OCI-LY3 (cell line): ENCODE measurements at regions not wholly inside any gene's neighbourhood (a gene's known extent, or its start where the extent isn't known, plus 50 kb on each side); places are given as distances from the start of the nearest gene placed in this dataset.

Experiments used
- H2AFZ ChIP-seq: fragments of 200-600, 300-600 bp; shearing (Covaris generic); 2 replicates; pipeline ENCODE4 v1.6.0; 2014; ENCODE audit warnings: antibody characterized with exemption, low read depth, low read length
- H3K27ac ChIP-seq: fragments of 200-600, 300-600 bp; sonication (generic); 2 replicates; pipeline ENCODE4 v1.5.1; 2014; ENCODE audit warnings: mild to moderate bottlenecking, low read length, moderate library complexity, mixed read lengths
- H3K27me3 ChIP-seq: fragments of 200-600, 300-600 bp; sonication (generic); 2 replicates; pipeline ENCODE4 v1.6.1; 2014; ENCODE audit warnings: low read depth, low read length, mixed read lengths
- H3K36me3 ChIP-seq: fragments of 200-600, 300-600 bp; sonication (generic); replicated peaks from 2 replicates; pipeline ENCODE3; 2014; ENCODE audit warnings: low read depth, low read length, mixed read lengths
- H3K4me1 ChIP-seq: fragments of 300-600, 200-600 bp; sonication (generic); 2 replicates; pipeline ENCODE4 v1.6.1; 2014; ENCODE audit warnings: low read length, mixed read lengths
- H3K4me2 ChIP-seq: fragments of 200-600, 300-600 bp; sonication (generic); 2 replicates; pipeline ENCODE4 v1.6.1; 2014; ENCODE audit warnings: low read length, mixed read lengths
- H3K4me3 ChIP-seq: fragments of 300-600, 200-600 bp; sonication (generic); 2 replicates; pipeline ENCODE4 v1.5.1; 2014; ENCODE audit warnings: antibody characterized with exemption, mild to moderate bottlenecking, low read length, moderate library complexity
- H3K79me2 ChIP-seq: fragments of 300-600, 200-600 bp; shearing (Covaris generic); 2 replicates; pipeline ENCODE4 v1.6.1; 2014; ENCODE audit warnings: mild to moderate bottlenecking, low read length, mixed read lengths
- H3K9ac ChIP-seq: fragments of 300-600, 200-600 bp; shearing (Covaris generic); 2 replicates; pipeline ENCODE4 v1.6.0; 2014; ENCODE audit warnings: mild to moderate bottlenecking, low read length, moderate library complexity
- H3K9me3 ChIP-seq: fragments of 200-600, 300-600 bp; shearing (Covaris generic); 2 replicates; pipeline ENCODE4 v1.6.1; 2014; ENCODE audit warnings: low read length, mixed read lengths; ENCODE audit not compliant: insufficient read depth
- H4K20me1 ChIP-seq: fragments of 200-600, 300-600 bp; sonication (generic); 2 replicates; pipeline ENCODE4 v1.6.1; 2016; ENCODE audit warnings: low read length, mixed read lengths; ENCODE audit not compliant: insufficient read depth
- EZH2phosphoT487 ChIP-seq: fragments of 200-600 bp; shearing (Covaris generic); IDR thresholded peaks from 2 replicates; pipeline ENCODE4 v1.6.1; 2018; ENCODE audit warnings: antibody characterized with exemption, mixed run types, low read depth
- TF ChIP-seq, protein P1 (sequence below): fragments of 200-600, 300-600 bp; sonication (generic); IDR thresholded peaks from 2 replicates; pipeline ENCODE4 v1.5.1; 2014; ENCODE audit warnings: antibody characterized with exemption, low read length, low read depth

DNA sequence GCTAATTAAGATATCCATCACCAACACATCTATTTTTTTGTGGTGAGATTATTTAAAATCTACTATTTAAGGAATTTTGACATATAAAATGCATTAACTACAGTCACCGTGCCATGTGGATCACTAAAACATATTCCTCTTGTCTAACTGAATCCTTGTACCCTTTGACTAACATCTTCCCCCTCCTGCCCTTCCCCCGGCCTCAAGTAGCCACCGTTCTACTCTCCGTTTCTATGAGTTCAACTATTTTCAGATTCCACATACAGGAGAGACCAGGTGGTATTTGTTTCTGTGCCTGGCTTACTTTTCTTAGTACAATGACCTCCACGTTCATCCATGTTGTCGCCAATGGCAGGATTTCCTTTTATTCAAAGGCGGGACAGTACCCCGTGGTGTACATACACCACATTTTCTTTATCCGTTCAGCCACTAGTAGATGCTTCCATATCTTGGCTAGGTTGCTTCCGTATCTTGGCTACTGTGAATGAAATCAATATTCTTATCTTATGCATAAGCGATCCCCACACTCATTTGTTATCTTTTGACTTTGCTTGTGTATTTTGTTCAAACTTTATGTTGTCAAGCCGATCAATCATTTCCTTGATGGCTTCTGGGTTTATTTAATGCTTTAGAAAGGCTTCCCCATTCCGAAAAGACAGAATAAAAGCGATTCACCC, 134.7 kb downstream of the KCNJ12 start:
- H3K4me1 ChIP-seq, result no peaks in the 10 kb centered on the region
- H3K9me3 ChIP-seq, result no peaks in the 10 kb centered on the region
- no peak overlapping the region for H2AFZ ChIP-seq
- H3K27me3 ChIP-seq, result no peaks in the 10 kb centered on the region
- H4K20me1 ChIP-seq, result no peaks in the 10 kb centered on the region
- TF ChIP-seq EZH2phosphoT487, result no peak
- TF ChIP-seq, protein P1, sequence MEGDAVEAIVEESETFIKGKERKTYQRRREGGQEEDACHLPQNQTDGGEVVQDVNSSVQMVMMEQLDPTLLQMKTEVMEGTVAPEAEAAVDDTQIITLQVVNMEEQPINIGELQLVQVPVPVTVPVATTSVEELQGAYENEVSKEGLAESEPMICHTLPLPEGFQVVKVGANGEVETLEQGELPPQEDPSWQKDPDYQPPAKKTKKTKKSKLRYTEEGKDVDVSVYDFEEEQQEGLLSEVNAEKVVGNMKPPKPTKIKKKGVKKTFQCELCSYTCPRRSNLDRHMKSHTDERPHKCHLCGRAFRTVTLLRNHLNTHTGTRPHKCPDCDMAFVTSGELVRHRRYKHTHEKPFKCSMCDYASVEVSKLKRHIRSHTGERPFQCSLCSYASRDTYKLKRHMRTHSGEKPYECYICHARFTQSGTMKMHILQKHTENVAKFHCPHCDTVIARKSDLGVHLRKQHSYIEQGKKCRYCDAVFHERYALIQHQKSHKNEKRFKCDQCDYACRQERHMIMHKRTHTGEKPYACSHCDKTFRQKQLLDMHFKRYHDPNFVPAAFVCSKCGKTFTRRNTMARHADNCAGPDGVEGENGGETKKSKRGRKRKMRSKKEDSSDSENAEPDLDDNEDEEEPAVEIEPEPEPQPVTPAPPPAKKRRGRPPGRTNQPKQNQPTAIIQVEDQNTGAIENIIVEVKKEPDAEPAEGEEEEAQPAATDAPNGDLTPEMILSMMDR, result no peak
- H3K4me3 ChIP-seq, result no peak overlapping the region
- no peak overlapping the region for H3K4me2 ChIP-seq
- H3K36me3 ChIP-seq, result no peaks in the 10 kb centered on the region
- H3K9ac ChIP-seq, result no peak overlapping the region
- H3K79me2 ChIP-seq, result no peaks in the 10 kb centered on the region
- H3K27ac ChIP-seq, result no peak overlapping the region

DNA sequence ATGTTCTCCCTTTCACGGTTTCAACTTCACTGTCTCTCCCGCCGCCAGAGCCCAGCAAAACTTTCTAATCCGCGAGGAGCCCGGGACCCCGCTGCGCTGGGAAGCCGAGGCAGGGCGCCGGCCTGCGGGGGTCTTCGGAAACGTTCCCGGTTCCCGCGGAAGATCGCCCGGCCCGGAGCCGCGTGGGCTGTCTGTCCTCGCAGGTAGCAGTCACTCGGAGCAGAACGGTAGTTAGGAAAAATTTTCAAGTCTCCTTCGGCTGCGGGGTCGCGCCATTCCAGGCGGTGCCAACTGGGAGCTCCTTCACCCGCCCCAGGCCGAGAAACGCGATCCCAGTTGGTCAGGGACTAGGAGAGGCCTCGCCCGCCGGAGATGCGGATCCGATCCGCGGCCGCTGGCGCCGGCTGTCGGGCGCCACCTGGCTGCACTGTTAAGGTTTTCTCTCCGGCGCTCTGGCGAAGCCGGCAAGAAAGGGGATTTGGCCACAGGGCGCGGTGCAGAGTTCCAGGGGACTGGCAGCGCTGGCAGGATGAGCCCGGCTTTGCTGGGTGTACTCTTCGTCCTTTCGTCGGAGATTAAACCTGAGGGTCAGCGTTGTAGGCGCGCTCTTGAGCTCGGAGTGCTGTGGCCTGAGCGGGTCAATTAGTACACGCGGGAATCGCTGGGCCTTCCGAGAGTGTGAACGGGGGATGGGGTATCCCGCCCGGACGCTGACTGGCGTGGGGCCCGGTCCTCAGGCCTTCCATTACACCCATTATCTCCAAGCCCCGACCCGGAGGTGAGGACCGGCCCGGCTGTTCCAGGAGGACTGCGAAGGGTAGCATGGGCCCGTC, 135.4 kb downstream of the KCNJ12 start:
- no peaks in the 10 kb centered on the region for H3K36me3 ChIP-seq
- H3K4me2 ChIP-seq, result no peak overlapping the region
- TF ChIP-seq EZH2phosphoT487, result no peak
- TF ChIP-seq, protein P1, result no peak
- H4K20me1 ChIP-seq, result no peaks in the 10 kb centered on the region
- no peak overlapping the region for H2AFZ ChIP-seq
- no peak overlapping the region for H3K9ac ChIP-seq
- H3K27me3 ChIP-seq, result no peaks in the 10 kb centered on the region
- no peaks in the 10 kb centered on the region for H3K79me2 ChIP-seq
- H3K27ac ChIP-seq, result no peak overlapping the region
- H3K4me3 ChIP-seq, result no peak overlapping the region
- no peaks in the 10 kb centered on the region for H3K9me3 ChIP-seq
- no peaks in the 10 kb centered on the region for H3K4me1 ChIP-seq

DNA sequence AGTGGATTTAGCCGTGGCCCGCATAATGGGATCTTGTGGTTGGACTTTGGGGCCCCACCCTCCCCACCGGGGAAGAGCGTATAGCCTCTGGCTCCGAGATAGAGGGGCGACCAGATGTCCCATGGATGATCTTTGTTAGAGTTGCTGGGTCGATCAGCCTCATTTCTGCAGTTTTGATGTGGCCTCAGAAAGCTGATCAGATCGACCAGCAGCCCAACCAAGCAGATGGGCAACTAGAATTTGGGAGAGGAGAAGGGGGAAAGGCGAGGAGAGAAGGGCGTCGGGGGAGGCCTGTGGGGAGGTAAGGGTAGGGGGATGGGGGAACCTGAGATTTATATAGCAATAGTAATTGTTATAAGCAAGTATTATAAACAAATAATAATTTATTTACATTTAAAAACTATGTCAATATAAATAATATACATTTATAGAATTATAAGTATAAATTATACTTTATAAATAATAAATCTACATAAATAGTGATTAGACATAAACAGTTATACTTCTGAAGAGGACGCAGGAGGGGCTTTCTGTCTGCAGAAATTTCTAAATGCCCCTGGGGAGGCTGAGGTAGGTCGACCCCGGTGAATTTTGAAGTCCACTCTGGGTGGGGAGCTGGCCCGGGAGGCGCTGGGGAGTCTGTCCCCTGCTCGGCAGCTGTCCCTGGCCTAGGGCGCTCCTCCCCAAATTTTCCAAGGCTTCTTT, 136.3 kb downstream of the KCNJ12 start:
- TF ChIP-seq, protein P1, result no peak
- no peak for TF ChIP-seq EZH2phosphoT487
- Histone ChIP-seq H3K4me2 (peak overlapping the region; percentile 59), H3K9ac (0 out of 2 replicates have a peak overlapping the region, but pooled peaks have one; percentile 13), H3K27ac (no peak overlapping the region), H3K4me3 (peak overlapping the region; percentile 63), H3K36me3 (no peaks in the 10 kb centered on the region), H3K4me1 (no peaks in the 10 kb centered on the region), H3K27me3 (no peaks in the 10 kb centered on the region), H4K20me1 (no peaks in the 10 kb centered on the region), H3K79me2 (no peaks in the 10 kb centered on the region), H2AFZ (no peak overlapping the region), H3K9me3 (no peaks in the 10 kb centered on the region)
